HS-27A (cell line): ENCODE measurements at regions not wholly inside any gene's neighbourhood (a gene's known extent, or its start where the extent isn't known, plus 50 kb on each side); places are given as distances from the start of the nearest gene placed in this dataset.

Experiments used
- DNase-seq: peaks from one replicate; pipeline ENCODE4 v3.0.0-alpha.2; 2012; ENCODE audit warnings: low read depth, missing footprints

DNA sequence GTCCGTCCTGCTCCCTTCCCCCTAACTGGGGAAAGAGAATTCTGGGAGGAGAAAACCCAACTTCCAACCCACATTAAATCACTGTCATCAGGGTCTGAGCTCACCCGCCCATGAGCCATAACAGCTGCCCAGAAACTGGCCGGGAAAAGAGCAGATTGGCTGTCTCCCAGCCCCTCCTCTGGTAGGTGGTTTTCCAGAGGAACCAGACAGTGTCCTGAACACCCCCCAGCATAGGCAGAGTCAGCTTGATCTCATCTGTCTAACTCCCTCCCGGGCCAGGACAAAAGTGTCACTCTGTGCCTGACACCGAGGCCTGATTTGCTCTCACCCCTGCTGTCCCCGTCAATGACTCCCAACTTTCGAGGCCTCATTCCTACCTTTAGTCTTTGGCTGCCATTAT is 197.0 kb downstream of the AXIN2 start:
- no peak for DNase-seq

DNA sequence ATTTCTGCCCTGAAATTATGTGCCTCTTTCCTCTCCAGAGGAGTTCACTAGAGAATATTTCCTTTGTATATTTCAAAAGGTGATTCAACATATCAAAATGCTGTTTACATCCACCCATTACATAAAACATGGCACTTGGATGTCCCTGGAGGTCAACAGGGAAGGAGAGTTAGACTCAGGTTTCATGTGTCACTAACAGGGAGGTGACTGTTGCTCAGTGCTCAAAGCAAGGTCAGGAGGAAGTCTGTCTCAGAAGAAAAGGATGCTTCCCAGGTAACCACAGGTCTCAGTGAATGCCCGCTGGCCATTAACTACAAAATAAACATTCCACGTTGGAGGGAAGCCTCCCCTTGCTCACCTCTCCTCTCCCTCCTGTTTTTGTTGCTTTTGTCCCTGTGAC is 198.6 kb downstream of the AXIN2 start:
- DNase-seq, result no peak

DNA sequence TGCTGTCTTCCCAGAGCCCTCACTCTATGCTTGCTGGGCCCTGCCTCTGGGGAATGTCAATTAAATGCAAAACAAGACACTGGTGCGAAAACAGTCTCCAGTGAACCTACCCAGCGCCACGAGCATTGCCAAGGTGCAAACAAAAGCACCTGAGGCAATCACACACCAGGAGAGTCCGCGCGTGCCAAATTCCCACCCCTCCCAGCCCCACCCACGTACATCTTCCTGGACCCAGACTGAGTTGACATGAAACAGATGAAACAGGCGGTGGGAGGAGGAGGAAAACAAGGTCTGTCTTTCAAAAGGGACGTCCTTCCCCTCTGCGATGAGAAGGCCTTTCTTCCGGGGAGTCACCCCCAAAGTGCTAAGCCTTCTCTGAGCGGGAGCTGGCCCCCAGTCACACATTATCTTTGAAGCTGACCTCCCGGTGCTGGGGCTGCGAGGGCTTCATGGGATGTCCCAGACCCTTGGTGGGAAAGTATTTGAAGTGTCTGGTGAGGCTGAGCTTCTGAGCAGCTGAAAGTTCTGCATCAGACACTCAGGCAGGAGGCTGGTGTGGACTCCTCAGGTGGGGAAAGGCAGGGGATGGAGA is 200.4 kb downstream of the AXIN2 start:
- no peak for DNase-seq

DNA sequence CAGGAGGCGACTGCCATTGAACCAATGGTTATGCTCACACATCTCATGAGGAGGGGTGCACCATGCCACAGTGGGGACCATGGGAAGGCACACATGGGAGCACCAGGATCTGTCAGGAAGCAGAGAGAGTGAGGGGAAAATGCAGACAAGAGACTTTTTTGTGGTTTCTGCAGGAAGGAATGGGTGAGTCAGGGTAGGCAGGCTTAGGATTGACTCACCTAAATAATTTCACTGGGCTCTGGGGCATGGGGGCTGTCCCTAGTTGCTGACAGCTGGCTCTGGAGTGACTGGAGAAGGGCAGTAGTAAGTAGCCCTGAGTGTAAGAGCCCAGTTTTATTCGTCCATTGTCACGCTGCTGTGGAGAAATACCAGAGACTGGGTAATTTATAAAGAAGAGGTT is 202.4 kb downstream of the AXIN2 start:
- peak; percentile 20 for DNase-seq

DNA sequence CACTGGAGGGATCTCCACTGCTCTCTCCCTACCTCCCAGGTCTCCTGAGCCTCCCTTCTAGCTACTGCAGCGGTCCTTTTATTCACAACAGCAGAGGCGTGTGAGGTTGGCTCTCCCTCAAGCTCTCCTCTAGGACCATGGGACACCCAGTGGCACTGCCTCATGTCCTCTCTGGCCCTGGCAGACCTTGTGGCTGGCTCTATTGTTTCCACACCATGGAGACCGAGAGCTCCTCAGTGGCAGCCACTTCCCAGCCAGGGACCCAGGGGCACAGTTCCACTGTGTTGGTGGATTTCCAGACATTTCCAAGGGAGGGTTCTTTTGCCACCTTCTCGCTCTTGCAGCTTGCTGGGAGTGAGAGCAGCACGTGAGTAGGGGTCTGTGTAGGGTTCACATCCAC is 204.9 kb downstream of the AXIN2 start:
- no peak for DNase-seq

DNA sequence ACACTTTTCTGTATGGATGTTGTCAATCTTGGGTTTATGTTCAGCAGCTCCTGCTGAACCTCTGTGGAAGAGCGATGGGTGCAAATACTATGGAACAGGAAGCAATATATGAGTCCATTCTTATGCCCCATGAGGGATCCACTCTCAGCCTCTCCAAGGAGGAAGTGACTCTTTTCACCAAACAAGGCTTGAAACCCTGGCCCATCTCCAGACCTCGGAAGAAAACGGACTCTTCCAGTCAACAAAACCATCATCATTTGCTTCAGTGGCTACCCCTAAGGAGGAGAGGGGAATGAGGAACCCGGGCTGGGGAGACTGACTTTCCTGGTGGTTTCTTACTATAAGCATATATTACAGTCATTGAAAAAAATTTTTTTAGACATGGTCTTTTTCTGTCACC is 206.2 kb downstream of the AXIN2 start:
- no peak for DNase-seq

DNA sequence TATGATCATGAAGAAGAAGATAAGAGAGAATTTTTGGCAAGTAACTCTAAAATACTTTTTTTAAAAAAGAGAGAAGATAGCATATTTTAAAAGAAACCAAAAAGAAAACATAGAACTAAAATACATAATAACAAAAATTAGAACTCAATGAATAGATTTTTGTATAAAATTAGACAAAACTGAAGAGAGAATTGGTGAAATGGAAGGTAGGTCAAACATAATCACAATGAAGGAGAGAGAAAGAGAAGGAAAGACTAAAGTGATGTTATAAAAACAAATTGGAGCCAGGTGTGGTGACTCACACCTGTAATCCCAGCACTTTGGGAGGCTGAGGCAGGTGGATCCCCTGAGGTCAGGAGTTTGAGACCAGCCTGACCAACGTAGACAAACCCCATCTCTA is 211.5 kb downstream of the AXIN2 start:
- DNase-seq, result no peak

DNA sequence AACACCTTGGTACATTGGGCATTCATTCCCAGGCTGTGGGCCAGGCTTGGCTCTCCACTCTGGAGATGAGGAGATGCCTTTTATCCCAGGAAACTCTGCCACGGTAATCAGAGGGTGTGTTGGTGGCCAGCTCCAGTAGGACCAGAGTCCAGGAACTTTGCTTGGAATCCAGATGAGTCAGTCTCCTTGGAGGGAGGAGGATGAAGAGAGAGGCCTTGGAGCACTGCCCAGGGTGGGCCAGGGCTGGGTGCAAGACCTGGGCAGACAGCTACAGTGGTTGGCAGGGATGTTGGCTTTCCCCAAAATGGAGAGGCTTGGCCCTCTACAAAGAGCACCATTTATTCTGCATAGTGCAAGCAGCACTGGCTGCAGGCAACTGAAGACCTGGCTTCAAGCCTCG is 209.0 kb downstream of the RGS9 start:
- DNase-seq, result no peak

DNA sequence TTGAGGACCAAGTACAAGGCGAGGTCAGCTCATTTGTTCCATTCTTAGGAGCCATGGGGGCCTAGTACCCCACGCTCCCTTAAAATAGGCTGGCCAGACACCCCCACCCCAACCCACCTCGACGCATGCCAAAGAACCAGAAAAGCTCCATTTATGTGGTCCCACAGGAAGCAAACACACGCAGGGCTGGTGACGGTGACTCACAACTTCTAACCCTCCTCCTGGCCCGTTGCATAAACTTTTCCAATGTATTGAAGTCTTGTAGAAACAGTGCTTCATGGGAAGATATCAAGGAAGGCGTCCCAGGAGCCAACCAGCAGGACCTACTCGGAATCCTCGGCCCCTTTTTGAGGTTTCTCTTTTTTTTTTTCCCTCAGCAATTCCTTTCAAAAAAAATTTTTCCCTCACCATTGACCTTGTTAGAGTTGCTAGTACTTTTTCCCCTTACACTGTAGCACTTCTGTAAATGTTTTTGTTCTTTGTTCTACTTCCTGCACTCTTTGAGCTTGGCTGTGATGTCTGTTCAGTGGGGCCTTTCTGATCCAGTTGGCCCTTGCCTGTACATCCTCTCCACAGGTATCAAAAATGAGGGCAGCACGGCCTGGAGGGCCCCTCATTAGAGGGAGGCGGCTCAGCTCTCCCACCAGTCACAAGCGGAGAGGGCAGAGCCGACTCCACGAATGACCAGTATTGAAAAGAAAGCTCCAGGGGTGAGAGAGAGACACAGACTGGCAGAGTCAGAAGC is 208.3 kb downstream of the RGS9 start:
- DNase-seq, result no peak

DNA sequence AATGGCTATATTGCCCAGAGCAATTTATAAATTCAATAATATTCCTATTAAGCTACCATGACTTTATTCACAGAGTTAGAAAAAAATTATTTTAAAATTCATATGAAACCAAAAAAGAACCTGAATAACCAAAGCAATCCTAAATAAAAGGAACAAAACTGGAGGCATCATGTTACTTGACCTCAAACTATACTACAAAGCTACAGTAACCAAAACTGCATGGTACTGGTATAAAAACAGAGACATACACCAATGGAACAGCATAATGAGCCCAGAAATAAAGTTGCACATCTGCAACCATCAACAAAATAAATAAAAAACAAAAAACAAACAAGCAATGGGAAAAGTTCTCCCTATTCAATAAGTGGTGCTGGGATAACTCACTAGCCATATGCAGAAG is 203.2 kb downstream of the RGS9 start:
- DNase-seq, result no peak

DNA sequence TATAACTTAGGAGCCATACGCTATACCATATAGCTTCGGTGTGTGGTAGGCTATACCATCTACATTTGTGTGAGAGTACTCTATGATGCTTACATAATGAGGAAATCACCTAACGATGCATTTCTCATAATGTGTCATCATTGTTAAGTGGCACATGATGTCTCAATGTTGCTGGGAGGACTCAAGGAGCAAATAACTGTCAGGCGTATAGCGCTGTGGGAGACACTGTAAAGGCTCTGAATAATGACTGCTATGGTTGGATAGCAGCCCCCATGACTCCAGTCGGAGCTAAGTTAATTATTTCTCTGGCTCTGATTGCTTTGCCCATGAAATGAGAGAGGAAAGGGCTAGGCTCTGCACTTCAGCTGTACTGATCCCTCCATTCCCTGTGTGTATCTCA is 197.2 kb downstream of the RGS9 start:
- no peak for DNase-seq

DNA sequence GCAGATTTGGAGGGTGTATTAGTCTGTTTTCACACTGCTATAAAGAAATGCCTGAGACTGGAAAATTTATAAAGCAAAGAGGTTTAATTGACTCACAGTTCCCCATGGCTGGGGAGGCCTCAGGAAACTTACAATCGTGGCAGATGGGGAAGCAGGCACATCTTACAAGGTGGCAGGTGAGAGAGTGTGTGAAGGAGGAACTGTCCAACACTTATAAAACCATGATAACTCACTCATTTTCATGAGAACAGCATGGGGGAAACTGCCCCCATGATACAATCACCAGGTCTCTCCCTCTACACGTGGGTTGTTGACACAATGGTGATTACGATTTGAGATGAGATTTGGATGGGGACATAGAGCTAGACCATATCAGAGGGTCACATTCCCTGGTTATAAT is 195.6 kb downstream of the RGS9 start:
- no peak for DNase-seq

DNA sequence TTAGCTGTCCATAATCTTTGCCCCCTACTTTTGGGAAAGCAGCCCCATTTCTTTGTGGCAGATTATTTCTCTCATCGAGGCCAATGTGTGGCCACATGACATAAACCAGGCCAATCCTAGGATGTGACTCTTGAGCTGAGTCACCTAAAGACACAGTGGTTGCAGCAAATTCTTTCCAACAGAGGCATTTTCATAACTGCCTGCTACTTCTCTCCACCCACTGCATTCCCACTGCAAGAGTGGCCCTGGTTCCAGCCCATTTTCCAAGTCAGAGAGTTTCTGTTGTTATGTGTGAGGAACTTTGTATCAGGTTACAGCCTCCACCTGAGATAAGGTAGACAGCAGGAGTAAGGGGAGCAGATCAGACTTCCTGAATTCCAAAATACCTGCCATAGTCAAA is 195.2 kb downstream of the RGS9 start:
- no peak for DNase-seq

DNA sequence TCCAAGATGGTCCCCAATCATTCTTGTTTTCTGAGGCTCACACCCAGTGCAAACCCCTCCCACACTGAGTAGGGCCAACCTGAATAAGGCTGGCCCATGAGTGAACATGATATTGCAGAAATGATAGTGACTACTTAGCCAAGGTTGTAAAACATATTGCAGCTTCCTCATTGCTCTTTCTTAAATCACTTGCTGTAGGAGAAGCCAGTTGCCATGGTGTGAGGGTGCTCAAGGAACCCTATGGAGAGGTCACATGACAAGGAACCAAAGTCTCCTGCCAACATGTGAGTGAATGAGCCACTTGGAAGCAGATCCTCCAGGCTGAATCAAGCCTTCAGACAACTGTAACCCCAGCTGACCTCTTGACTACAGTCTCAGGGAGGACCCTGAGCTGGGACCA is 191.4 kb downstream of the RGS9 start:
- DNase-seq, result no peak

DNA sequence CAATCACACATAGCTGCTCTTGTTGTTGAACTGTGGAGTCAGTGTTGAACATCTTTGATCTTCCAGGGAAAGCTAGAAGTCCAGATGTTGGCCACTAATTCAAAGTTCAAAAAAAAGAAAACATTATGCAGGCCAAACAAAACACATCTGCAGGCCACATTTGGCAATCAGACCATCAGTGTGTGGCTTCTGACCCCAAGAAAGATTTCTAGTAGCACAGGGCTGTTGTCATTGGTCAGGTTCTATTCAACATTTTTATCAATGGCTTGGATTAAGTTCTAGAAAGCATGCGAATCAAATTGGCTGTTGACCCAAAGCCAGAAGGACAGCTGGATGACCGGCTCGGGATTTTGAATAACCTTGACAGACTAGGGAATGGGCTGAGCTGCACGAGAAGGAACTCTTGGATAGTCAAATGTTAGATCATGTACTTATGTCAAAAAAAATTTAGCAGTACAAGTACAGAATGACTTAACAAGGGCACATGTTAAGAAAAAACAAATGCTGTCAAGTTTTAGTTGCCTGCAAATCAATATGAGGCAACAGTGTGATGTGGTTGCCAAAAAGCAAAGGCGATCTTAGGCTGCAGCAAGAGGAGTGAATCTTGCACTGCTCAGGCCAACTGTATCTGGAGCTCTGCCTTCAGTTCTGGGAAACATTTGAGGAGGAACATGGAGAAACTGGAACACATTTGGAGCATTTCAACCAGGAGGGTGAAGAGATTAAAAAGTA is 187.6 kb downstream of the RGS9 start:
- no peak for DNase-seq

DNA sequence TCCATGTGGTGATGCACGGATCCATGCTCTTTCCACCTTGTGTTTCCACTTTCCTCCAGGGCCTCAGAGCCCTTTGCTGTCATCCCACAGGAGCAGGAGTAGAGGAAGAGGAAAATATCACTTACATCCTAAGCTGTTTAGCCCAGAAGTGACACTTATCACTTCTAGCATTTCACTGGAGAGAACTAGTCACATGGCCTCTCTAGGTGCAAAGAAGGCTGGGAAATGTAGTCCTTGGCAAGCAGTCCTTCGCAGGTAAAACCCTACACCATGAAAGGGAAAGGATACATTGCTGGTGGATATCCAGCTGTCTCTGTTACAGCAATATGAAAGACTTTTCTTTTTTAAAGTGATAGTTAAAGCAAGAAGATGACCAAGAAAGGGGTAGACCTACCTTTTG is 185.9 kb downstream of the RGS9 start:
- DNase-seq, result no peak

DNA sequence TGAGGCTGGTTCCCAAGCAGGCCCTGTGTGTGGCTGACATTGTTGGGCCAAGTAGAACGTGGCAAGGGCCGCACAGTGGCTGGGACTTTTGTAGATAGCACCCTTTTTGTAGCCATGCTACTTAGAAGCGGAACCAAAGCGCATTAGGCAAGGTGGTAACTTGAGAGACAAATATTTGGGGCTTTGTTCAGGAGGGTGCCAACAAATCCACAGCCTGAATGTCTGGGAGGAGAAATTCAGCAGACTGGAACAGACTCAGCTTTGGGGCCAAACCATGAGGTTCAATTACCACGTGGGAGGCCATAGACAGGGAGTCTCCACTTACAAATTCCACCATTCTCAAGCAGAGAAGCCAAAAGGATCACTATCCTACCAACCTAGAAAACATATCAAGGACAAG is 183.7 kb downstream of the RGS9 start:
- DNase-seq, result no peak

DNA sequence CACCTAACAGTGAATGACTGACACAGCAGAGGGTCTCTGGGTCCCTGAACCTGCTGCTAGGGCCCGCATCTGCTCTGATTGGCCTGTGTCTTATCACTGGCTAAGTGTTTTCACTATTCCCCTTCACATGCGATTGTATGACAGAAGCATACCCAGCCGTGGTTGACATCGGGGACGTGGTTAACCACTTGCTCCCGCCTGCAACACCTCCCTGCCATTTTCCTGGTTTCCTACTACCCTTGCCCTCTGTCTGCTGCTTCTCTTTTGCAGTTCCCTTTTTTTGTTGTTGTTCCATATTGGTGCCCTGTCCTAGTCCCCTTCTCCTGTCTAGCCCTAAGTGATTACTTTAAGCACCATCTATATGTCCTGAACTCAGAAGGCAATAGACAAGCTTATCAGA is 177.0 kb downstream of the RGS9 start:
- DNase-seq, result no peak

DNA sequence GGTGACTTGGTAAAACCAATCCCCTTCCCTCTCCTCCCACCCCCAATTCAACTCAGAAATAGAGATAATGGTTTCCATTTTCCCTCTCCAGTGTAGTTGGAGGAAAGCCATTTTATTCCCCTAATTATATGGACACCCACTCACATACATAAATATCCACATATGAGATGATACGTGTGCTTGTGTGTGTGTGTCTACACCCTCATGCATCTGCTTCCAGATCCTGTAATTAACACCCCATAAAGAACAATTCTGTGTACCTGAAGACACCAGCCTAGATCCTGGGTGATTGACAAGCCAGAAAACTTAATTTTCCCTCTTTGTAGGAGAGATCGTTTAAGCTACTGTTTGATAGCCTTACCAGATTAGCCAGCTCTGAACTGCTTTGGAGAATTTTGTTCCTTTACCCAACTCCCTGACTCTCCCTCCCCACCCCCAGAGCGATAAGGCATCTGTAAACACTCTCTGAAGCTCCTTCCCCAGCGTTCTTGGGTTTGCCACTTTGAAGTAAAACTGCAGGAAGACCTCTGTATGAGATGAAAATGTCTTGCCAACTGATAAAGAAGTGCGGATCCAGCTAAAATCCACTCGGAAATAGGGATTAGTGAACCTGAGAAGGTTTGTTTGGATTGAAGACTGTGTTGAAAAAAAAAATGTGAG is 175.7 kb downstream of the RGS9 start:
- no peak for DNase-seq

DNA sequence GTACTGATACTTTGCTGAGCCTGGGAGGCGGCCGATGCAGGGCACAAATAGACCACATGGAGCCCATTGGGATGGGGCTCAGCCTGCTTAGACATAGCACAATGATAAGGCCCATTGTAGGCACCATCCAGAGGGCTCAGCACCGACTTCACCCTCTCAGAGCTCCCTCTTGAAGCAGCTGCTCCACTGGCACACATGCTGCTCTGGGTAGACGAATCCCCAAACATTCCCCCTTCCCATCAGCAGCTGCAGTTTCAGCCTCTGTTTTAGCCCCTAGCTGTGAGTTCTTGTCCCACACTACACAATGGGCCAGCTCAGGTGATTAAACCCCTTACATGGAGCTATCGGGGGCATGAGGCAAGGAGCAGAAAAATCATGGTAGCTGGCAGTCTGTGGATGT is 174.1 kb downstream of the RGS9 start:
- DNase-seq, result no peak

DNA sequence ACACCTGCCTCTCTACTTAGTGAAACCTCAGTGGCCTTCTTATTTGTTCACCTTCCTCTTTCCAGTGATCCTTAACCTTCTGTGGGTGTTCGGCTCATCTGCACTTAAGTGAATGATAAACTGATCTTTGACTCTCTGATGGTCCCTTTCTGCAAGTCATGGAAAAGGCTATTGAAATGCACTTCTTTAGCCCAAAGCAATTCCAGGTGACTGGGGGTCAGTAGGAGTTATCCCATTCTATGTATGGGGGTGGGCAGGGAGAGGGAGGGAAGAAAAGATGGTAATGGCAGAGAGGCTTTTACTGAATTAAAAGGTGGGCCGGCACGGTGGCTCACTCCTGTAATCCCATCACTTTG is 170.8 kb downstream of the RGS9 start:
- no peak for DNase-seq

DNA sequence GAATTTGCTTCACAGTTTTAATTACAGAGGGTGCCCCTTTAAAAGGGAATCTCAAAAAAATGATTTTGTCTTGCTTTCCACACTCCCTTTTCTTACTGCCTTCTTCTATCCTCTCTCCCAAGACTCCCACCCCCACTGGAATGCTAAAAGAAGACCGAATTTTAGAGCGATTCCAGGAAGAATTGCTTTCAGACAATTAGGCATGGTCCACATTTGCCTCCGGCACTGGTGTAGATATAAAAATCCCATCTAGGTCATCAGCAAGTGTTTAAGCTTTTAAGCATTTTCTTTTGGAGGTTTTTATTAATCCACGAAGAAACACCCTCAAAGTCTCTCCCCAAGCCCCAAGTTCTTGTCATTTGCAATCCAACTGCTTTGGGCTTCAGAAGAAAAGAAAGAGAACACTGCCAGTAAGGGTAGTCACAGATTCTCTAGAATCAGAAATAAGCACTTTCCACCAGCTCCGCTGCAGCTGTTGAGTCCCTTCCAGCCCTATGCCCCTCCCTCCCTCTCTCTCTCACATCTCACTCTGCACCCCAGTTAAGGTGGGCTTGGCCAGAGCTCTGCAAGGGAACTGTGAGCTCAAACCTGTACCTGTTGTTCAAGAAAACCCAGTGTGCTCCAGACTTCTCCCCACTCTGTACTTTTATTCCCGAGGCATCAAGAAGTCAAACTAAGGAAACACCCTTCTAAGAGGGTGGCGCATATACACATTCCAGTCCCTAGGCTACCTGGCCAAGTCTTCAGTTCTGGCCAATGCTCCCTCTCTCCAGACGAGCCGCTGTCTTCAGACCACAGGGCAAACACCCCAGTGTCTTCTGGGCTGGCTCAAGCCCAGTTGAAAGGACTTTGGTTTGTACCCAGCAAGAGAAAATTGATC is 170.2 kb downstream of the RGS9 start:
- no peak for DNase-seq
